HG02588 (cell line): ENCODE measurements at regions not wholly inside any gene's neighbourhood (a gene's known extent, or its start where the extent isn't known, plus 50 kb on each side); places are given as distances from the start of the nearest gene placed in this dataset.
A peak's percentile ranks its signal among the peaks of the same experiment; 100 is the strongest.
"Not testable (repeated sequence)": the region's sequence is repeated elsewhere in the genome, so short reads cannot be mapped to it uniquely, and the experiment has no call there.

ENCODE experiments used
- ATAC-seq: cut with Tn5 transposase; IDR thresholded peaks from one replicate; pipeline ENCODE4 v1.9.1; 2021; ENCODE audit warnings: mild to moderate bottlenecking, moderate library complexity; ENCODE audit not compliant: unreplicated experiment

- ATAC-seq, result no peak
These were observed 90.7 kb downstream of the GADD45G start for GRCh38 chr9:89695441-89695891.

- not testable (repeated sequence) for ATAC-seq
These were observed 91.2 kb downstream of the GADD45G start for GRCh38 chr9:89695979-89696378.

DNA sequence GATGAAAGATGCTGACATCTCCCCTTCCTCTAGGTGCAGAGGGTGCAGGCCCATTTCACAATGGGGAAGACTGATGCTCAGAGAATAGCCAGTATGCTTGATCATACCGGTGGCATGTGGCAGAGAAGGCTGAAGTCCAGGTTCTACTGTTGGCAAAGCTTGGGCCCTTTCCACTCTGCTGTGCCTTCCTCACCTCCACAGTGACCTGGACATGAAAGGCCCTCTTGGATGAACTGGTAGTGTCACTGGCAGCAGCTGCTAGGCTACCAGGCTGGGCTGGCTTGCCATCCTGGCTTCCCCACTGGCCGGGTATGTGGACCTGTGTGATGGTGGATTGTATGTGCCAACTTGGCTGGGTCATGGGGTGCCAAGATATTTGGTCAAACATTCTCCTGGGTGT is 92.0 kb downstream of the GADD45G start:
- ATAC-seq, result no peak

- ATAC-seq, result no peak
These were observed 92.7 kb downstream of the GADD45G start for GRCh38 chr9:89697553-89697952.

- ATAC-seq, result no peak
These were observed 93.7 kb downstream of the GADD45G start for GRCh38 chr9:89698411-89699005.

GRCh38 chr9:89699646-89700045 is 94.8 kb downstream of the GADD45G start:
- ATAC-seq, result no peak

- ATAC-seq, result peak; percentile 76
These were observed 96.5 kb downstream of the GADD45G start for GRCh38 chr9:89701221-89701798.

- ATAC-seq, result no peak
These were observed 97.6 kb downstream of the GADD45G start for GRCh38 chr9:89702401-89702800.

DNA sequence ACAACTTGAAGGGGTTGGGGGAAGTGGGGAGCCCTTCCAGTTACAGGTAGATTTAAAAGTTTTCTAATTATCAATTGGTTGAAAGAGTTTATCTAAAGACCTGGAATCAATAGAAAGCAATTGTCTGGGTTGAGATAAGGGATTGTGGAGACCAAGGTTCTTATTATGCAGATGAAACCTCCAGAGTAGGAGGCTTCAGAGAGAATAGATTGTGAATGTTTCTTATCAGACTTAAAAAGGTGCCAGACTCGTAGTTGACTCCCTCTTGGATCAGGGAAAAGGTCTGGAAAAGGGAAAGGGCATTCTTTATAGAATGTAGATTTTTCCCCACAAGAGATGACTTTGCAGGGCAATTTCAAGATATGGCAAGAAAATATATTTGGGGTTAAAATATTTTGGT is 100.8 kb downstream of the GADD45G start:
- ATAC-seq, result no peak

- no peak for ATAC-seq
These were observed 101.3 kb downstream of the GADD45G start for GRCh38 chr9:89706086-89706485.

DNA sequence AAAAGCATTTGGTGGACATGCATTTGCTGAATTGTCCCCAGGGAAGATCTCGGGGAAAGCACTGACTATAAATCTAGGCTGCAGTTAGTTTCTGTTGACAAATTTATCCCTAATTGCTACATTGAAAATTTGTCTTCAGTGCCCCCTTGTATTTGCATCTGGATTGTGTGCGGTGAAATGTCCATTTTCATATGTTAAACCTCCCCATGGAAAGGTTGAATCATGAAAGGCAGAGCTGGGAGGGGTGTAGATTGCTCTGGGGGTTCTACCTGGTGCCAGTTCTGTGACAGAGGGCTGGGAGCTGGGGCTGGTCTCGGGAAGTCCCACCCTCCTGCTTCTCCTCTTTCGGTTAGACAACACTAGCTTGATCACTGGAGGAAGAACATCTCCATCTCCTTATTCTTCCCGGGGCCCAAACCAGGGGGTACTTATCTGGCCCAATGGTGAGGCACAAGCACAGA is 101.9 kb downstream of the GADD45G start:
- no peak for ATAC-seq

DNA sequence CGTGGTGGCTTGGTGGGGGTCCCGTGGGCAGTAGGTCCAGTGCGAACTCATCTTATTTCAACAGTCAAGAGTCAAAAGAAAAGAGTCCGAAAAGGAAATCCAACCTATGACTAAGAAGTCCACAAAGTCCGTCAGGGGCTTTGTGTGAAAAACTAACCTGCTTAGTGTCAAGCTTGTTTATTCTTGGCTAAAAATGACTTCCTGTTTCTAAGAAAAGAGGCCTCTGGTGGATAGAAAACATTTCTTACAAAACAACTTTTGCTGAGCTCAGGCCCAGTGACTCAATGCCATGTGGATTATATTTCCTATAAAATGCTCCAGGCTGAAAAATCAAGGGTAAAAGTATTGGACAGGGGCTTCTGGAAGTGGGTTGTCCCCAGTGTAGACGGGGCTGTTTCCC is 105.9 kb downstream of the GADD45G start:
- no peak for ATAC-seq

DNA sequence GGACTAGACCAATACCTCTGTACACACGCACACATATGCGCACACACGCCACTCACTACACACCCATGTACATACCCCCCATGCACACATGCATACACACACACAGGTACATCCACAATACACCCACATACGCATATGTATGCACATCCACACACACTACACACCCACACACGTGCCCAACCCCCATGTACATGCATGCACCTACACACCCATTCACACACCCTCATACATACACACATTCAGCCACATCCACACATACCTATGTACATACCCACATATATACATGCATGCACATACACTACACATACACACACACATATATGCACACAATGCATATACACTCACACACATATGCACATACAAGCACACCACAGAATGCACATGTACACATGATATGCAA is 107.1 kb downstream of the GADD45G start:
- no peak for ATAC-seq

GRCh38 chr9:89712283-89712682 is 107.5 kb downstream of the GADD45G start:
- ATAC-seq, result no peak

DNA sequence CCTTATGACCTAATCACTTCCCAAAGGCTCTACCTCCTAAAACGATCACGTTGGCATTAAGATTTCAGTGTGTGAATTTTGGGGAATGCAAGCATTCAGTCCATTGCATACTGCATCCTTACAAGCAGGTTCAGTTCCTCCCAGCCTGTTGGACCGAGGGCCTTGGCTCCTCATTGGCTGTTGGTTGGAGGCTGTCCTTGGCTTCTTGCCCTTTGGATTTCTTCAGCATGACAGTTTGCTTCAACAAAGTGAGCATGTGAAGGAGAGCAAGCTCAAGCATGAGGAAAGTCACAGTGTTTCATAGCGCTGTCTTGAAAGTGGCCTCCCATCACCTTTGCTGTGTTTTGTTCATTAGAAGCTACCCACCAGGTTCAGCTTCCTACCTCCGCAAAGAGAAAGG is 109.5 kb downstream of the GADD45G start:
- no peak for ATAC-seq

GRCh38 chr9:89715318-89715858 is 110.6 kb downstream of the GADD45G start:
- no peak for ATAC-seq

GRCh38 chr9:89715881-89716280 is 111.1 kb downstream of the GADD45G start:
- no peak for ATAC-seq

DNA sequence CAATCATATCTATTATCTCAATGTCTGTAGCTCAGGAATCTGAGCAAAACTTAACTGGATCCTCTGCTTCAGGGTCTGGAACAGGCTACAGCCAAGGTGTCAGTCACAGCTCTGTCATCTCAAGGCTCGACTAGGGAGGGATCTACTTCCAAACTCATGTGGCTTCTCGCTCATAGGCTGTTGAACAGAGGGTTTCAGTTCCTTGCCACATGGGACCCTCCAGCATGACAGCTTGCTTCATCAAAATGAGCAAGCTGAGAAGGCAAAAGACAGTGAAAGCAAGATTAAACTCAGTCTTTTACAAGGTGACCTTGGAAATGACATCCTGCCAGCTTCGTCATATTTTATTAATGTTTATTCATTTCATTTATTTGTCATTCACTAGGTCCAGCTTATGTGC is 111.7 kb downstream of the GADD45G start:
- ATAC-seq, result no peak

GRCh38 chr9:89718176-89718575 is 113.4 kb downstream of the GADD45G start:
- ATAC-seq, result no peak

- no peak for ATAC-seq
These were observed 113.8 kb downstream of the GADD45G start for GRCh38 chr9:89718651-89719050.

DNA sequence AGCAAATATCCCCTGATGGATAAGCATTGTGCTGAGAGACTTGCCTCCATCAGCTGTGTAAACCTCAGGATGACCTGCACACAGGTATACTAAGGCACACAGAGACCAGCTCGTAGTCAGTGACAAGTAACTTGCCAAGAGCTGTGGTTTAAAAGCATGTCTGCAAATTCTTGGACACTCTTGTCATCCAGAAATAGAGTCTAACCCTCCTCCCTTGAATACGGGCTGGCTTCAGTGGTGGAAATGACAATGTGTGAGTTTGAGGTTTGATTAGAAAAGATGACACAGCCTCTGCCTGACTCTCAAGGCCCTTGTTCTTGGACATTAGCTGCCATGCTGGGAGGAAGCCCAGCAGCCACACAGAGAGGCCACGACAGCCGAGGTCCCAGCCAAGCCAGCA is 114.4 kb downstream of the GADD45G start:
- no peak for ATAC-seq

GRCh38 chr9:89720696-89721175 is 115.9 kb downstream of the GADD45G start:
- no peak for ATAC-seq
